NT2/D1 (cell line): ENCODE measurements at regions not wholly inside any gene's neighbourhood (a gene's known extent, or its start where the extent isn't known, plus 50 kb on each side); places are given as distances from the start of the nearest gene placed in this dataset.
"Not testable (repeated sequence)": the region's sequence is repeated elsewhere in the genome, so short reads cannot be mapped to it uniquely, and the experiment has no call there.

ENCODE experiments used
- SUZ12 ChIP-seq: IDR thresholded peaks from 2 replicates; pipeline ENCODE4 v1.6.1; 2011; ENCODE audit not compliant: insufficient read length, insufficient read depth; ENCODE audit errors: extremely low read depth
- YY1 ChIP-seq: IDR thresholded peaks from 2 replicates; pipeline ENCODE4 v1.6.1; 2011; ENCODE audit not compliant: insufficient read length, insufficient read depth
- ZNF274 ChIP-seq: IDR thresholded peaks from 2 replicates; pipeline ENCODE4 v1.6.1; 2011; ENCODE audit warnings: mild to moderate bottlenecking, low read depth, low read length

- not testable (repeated sequence) for TF ChIP-seq YY1, ZNF274, SUZ12
Observed at GRCh38 chr7:86981937-86982336, 77.5 kb downstream of the ELAPOR2 start.
